SU-DHL-6 (cell line): ENCODE measurements at regions not wholly inside any gene's neighbourhood (a gene's known extent, or its start where the extent isn't known, plus 50 kb on each side); places are given as distances from the start of the nearest gene placed in this dataset.

Experiments used
- H2AFZ ChIP-seq: fragments of 200-600 bp; sonication (generic); 2 replicates; pipeline ENCODE4 v1.6.1; 2014; ENCODE audit warnings: low read depth, mild to moderate bottlenecking, moderate library complexity, mixed read lengths, antibody characterized with exemption, low read length; ENCODE audit not compliant: severe bottlenecking
- H3F3A ChIP-seq: fragments of 200-600 bp; shearing (Covaris generic); 2 replicates; pipeline ENCODE4 v1.6.0; 2016; ENCODE audit warnings: antibody characterized with exemption, mild to moderate bottlenecking; ENCODE audit not compliant: insufficient read depth
- H3K27ac ChIP-seq: fragments of 200-600 bp; sonication (generic); 2 replicates; pipeline ENCODE4 v1.5.1; 2016; ENCODE audit warnings: low read depth, mild to moderate bottlenecking, low read length, moderate library complexity, mixed read lengths
- H3K27me3 ChIP-seq: fragments of 200-600 bp; sonication (generic), shearing (Covaris generic); 2 replicates; pipeline ENCODE4 v1.6.0; 2014; ENCODE audit warnings: mild to moderate bottlenecking, low read length
- H3K36me3 ChIP-seq: fragments of 200-600 bp; sonication (generic); 2 replicates; pipeline ENCODE4 v1.6.1; 2014; ENCODE audit warnings: mild to moderate bottlenecking, low read length, mixed read lengths
- H3K4me2 ChIP-seq: fragments of 300-600, 200-600 bp; shearing (Covaris generic), sonication (generic); 2 replicates; pipeline ENCODE4 v1.6.0; 2014; ENCODE audit warnings: low read length, low read depth, mild to moderate bottlenecking; ENCODE audit not compliant: poor library complexity, severe bottlenecking
- H3K4me3 ChIP-seq: fragments of 200-600 bp; sonication (generic); 2 replicates; pipeline ENCODE4 v1.5.1; 2014; ENCODE audit warnings: antibody characterized with exemption, low read length, mild to moderate bottlenecking, mixed read lengths; ENCODE audit not compliant: insufficient read depth, poor library complexity, severe bottlenecking
- H3K79me2 ChIP-seq: fragments of 200-600 bp; sonication (generic); 2 replicates; pipeline ENCODE4 v1.6.1; 2014; ENCODE audit warnings: mild to moderate bottlenecking, low read length, moderate library complexity; ENCODE audit not compliant: insufficient read depth
- H3K9ac ChIP-seq: fragments of 200-600 bp; sonication (generic); 2 replicates; pipeline ENCODE4 v1.7.0; 2014; ENCODE audit warnings: mild to moderate bottlenecking, low read length
- H3K9me2 ChIP-seq: fragments of 200-600 bp; sonication (generic); replicated peaks from 2 replicates; pipeline ENCODE4 v1.6.1; 2014; ENCODE audit warnings: low read length; ENCODE audit not compliant: insufficient read depth
- H3K9me3 ChIP-seq: fragments of 200-600 bp; sonication (generic); 2 replicates; pipeline ENCODE4 v1.6.1; 2014; ENCODE audit warnings: low read length, mixed read lengths; ENCODE audit not compliant: insufficient read depth
- H4K20me1 ChIP-seq: fragments of 200-600 bp; sonication (generic); 2 replicates; pipeline ENCODE4 v1.6.1; 2014; ENCODE audit warnings: low read depth, mild to moderate bottlenecking, antibody characterized with exemption, low read length, moderate library complexity, mixed read lengths
- EZH2phosphoT487 ChIP-seq: fragments of 200-600 bp; sonication (generic), shearing (Covaris generic); conservative IDR thresholded peaks from 2 replicates; pipeline ENCODE4 v1.6.1; 2018; ENCODE audit warnings: mild to moderate bottlenecking, antibody characterized with exemption, low read length, moderate library complexity, mixed read lengths
- TF ChIP-seq, protein P1 (sequence below): fragments of 200-600 bp; sonication (generic); IDR thresholded peaks from one replicate; pipeline ENCODE4 v1.5.1; 2017; ENCODE audit warnings: antibody characterized with exemption, mild to moderate bottlenecking, low read length, moderate library complexity; ENCODE audit not compliant: insufficient read depth, poor library complexity, severe bottlenecking

DNA sequence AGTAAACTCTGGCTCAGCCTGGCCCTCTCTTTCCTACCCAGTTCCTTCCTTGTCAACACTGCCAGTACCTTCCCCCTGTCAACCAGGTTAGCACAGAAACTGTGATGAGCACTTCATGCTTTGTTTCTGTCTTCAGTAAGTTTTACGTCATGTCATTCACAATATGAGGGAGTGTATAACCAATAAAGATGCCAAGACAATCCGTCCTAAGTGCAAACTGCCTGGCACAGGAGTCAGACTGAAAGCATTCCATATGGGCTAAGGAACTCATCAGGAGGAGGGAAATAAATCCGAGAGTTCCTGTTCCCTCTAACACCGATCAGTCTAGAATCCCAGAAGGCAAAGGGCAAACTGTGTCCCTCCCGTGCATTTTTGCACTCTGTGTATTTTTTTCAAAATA, 507.2 kb downstream of the CMPK2 start:
- H3K27ac ChIP-seq = no peak overlapping the region
- TF ChIP-seq, protein P1, sequence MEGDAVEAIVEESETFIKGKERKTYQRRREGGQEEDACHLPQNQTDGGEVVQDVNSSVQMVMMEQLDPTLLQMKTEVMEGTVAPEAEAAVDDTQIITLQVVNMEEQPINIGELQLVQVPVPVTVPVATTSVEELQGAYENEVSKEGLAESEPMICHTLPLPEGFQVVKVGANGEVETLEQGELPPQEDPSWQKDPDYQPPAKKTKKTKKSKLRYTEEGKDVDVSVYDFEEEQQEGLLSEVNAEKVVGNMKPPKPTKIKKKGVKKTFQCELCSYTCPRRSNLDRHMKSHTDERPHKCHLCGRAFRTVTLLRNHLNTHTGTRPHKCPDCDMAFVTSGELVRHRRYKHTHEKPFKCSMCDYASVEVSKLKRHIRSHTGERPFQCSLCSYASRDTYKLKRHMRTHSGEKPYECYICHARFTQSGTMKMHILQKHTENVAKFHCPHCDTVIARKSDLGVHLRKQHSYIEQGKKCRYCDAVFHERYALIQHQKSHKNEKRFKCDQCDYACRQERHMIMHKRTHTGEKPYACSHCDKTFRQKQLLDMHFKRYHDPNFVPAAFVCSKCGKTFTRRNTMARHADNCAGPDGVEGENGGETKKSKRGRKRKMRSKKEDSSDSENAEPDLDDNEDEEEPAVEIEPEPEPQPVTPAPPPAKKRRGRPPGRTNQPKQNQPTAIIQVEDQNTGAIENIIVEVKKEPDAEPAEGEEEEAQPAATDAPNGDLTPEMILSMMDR = no peak
- TF ChIP-seq EZH2phosphoT487 = no peak
- H3K4me2 ChIP-seq = no peak overlapping the region
- no peaks in the 10 kb centered on the region for H3K9me3 ChIP-seq
- H3K9me2 ChIP-seq = no peaks in the 10 kb centered on the region
- H3K4me3 ChIP-seq = no peak overlapping the region
- no peaks in the 10 kb centered on the region for H3K27me3 ChIP-seq
- no peak overlapping the region for H3K9ac ChIP-seq
- H3K79me2 ChIP-seq = no peaks in the 10 kb centered on the region
- no peak overlapping the region for H2AFZ ChIP-seq
- H3K36me3 ChIP-seq = no peaks in the 10 kb centered on the region
- peaks cover 7% of the 10 kb centered on the region for H3F3A ChIP-seq
- H4K20me1 ChIP-seq = no peaks in the 10 kb centered on the region

- no peaks in the 10 kb centered on the region for H3K79me2 ChIP-seq
- no peak overlapping the region for H3K9ac ChIP-seq
- no peak overlapping the region for H3K4me2 ChIP-seq
- TF ChIP-seq, protein P1 = no peak
- no peak for TF ChIP-seq EZH2phosphoT487
- H3K36me3 ChIP-seq = no peaks in the 10 kb centered on the region
- H2AFZ ChIP-seq = no peak overlapping the region
- no peak overlapping the region for H3K4me3 ChIP-seq
- peaks cover 3% of the 10 kb centered on the region; the same call in 1 of the 2 replicates for H3F3A ChIP-seq
- no peaks in the 10 kb centered on the region for H3K9me3 ChIP-seq
- H4K20me1 ChIP-seq = no peaks in the 10 kb centered on the region
- H3K27me3 ChIP-seq = no peaks in the 10 kb centered on the region
- no peak overlapping the region for H3K27ac ChIP-seq
- no peaks in the 10 kb centered on the region for H3K9me2 ChIP-seq
These were observed 506.7 kb downstream of the CMPK2 start for GRCh38 chr2:6358985-6359384.

- H3K4me2 ChIP-seq = no peak overlapping the region
These were observed 505.7 kb downstream of the CMPK2 start for GRCh38 chr2:6359964-6360363.

More at GRCh38 chr2:6359964-6360363, 505.7 kb downstream of the CMPK2 start:
- no peaks in the 10 kb centered on the region for H3K79me2 ChIP-seq
- H3K36me3 ChIP-seq = no peaks in the 10 kb centered on the region
- H3K4me3 ChIP-seq = no peak overlapping the region
- no peaks in the 10 kb centered on the region for H3K9me3 ChIP-seq
- H4K20me1 ChIP-seq = no peaks in the 10 kb centered on the region
- H3K27me3 ChIP-seq = no peaks in the 10 kb centered on the region
- H2AFZ ChIP-seq = no peak overlapping the region
- no peak for TF ChIP-seq EZH2phosphoT487
- TF ChIP-seq, protein P1 = no peak
- no peaks in the 10 kb centered on the region for H3F3A ChIP-seq
- no peak overlapping the region for H3K9ac ChIP-seq
- no peak overlapping the region for H3K27ac ChIP-seq
- no peaks in the 10 kb centered on the region for H3K9me2 ChIP-seq
